ENCODE measurements at regions not wholly inside any gene's neighbourhood (a gene's known extent, or its start where the extent isn't known, plus 50 kb on each side); places are given as distances from the start of the nearest gene placed in this dataset.

DNA sequence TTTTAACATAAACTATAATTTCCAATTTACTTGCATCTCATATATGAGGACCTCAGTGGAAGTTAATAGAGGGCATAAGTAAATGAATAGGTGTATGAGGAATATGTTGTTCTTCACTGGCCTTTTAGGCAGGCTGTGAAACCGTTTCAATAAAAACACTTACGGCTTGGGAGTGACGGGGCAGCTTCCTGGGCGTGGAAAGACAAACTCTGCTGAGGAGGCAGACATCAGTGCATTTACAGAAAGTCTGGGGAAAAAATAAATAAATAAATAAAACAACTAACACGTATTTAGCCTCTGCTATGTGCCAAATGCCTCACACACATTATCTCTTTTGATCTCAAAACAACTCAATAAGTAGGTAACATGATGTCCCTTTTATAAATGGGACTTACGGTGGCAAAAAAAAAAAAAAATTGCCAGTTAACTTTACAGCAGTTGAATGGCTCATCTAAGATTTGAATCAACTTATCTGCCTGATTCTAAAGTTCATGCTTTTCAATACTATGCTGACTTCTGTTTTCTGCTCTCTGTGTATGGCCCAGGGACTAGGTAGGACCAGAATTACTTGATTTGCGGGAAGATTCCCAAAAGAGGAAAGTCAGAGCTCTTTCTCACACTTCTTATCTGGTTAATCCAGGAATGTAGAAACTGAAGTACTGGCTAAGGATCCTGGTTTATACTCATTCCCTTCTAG, 77.5 kb upstream of the LRATD1 start:
- DNase-seq (ENCODE audit: low read depth) = no peak
- TF ChIP-seq, protein P1, sequence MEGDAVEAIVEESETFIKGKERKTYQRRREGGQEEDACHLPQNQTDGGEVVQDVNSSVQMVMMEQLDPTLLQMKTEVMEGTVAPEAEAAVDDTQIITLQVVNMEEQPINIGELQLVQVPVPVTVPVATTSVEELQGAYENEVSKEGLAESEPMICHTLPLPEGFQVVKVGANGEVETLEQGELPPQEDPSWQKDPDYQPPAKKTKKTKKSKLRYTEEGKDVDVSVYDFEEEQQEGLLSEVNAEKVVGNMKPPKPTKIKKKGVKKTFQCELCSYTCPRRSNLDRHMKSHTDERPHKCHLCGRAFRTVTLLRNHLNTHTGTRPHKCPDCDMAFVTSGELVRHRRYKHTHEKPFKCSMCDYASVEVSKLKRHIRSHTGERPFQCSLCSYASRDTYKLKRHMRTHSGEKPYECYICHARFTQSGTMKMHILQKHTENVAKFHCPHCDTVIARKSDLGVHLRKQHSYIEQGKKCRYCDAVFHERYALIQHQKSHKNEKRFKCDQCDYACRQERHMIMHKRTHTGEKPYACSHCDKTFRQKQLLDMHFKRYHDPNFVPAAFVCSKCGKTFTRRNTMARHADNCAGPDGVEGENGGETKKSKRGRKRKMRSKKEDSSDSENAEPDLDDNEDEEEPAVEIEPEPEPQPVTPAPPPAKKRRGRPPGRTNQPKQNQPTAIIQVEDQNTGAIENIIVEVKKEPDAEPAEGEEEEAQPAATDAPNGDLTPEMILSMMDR (IDR thresholded peaks at IDR 0.05; ENCODE audit: low read length, missing control alignments) = no peak
- H3K4me3 ChIP-seq (replicated peaks; ENCODE audit: low read depth, low read length) = no peak overlapping the region

DNA sequence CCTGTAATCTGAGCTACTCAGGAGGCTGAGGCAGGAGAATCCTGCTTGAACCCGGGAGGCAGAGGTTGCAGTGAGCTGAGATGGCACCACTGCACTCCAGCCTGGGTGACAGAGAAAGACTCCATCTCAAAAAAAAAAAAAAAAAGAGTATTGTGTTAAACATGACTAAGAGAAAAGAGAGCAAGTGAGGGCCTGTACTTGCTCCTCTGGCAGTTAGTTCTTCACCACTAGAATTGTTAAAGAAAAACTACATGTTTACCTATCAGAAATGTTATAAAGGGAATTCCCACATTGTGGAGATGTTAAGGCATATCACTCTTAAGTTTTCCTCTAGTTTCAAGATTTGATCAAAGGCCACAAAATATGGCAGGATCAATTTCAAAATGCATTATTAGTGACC, 75.4 kb upstream of the LRATD1 start:
- no peak for DNase-seq (ENCODE audit: low read depth)
- TF ChIP-seq, protein P1 (IDR thresholded peaks at IDR 0.05; ENCODE audit: low read length, missing control alignments) = no peak
- H3K4me3 ChIP-seq (replicated peaks; ENCODE audit: low read depth, low read length) = no peak overlapping the region

DNA sequence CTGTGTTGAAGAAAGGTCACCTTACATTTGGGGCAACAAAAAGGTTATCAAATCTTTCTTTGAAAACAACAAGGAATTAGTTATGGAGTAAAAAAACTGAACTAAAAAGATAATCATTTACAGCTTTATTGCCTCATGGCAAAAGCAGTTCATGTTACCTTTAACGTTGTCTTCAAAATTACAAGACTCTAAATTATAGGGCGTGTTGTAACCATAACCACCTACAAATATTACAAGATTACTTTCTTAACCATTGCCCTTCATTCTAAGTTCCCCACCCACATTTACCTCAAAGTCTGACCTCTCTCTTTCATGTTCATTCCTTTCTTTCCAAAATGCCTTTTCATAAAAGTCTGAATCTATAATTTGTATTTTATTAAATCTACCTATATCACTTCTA, 74.6 kb upstream of the LRATD1 start:
- TF ChIP-seq, protein P1 (IDR thresholded peaks at IDR 0.05; ENCODE audit: low read length, missing control alignments) = no peak
- no peak overlapping the region for H3K4me3 ChIP-seq (replicated peaks; ENCODE audit: low read depth, low read length)
- no peak for DNase-seq (ENCODE audit: low read depth)

DNA sequence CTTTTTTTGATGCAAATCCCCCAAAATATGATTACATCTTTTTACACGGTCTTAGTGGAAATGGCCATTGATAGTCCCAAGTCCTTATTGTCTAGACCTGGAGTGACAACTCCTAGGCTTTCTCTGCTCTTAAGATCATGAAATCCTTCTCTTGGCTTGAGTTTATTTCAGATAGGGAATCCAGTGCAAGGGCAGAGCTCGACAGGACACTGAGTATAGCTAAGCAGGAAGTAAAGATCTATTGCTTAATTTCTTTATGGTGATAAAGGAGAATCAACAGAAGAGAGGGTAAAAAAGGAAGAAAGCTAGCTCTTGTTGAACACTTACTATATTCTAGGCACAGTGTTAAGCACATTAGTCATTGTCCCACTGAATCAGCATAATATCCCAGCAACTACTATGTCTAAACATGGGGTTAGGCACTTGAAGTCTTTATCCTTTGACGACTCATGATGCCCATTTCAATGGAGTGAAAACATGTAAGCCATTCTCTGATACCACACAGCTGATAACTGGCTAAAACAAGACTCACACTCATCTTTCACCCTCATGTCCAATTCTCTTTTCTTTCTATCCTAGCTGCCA, 74.1 kb upstream of the LRATD1 start:
- TF ChIP-seq, protein P1 (IDR thresholded peaks at IDR 0.05; ENCODE audit: low read length, missing control alignments) = no peak

DNA sequence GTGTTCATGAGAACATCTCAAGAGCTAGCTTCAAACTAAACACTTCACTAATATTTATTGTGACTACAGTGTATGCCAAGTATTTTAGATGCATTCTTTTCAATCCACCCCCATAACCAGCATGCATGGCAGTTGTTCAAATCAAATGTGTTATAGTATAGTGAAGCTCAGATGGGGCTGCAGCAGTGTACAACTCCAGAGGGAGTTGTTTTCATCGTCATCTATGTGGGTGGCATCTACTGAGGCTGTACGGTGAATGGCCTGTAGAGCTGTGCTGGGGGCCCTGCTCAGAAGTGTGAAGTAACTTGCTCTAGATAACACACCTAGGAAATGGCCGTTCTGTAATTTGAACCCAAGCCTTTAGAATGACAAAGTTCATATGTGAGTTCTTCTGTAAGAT, 71.8 kb upstream of the LRATD1 start:
- TF ChIP-seq, protein P1 (IDR thresholded peaks at IDR 0.05; ENCODE audit: low read length, missing control alignments) = no peak
- no peak overlapping the region for H3K4me3 ChIP-seq (replicated peaks; ENCODE audit: low read depth, low read length)
- DNase-seq (ENCODE audit: low read depth) = no peak

More for the DNA sequence above, 74.1 kb upstream of the LRATD1 start:
- DNase-seq (ENCODE audit: low read depth) = no peak
- no peak overlapping the region for H3K4me3 ChIP-seq (replicated peaks; ENCODE audit: low read depth, low read length)

DNA sequence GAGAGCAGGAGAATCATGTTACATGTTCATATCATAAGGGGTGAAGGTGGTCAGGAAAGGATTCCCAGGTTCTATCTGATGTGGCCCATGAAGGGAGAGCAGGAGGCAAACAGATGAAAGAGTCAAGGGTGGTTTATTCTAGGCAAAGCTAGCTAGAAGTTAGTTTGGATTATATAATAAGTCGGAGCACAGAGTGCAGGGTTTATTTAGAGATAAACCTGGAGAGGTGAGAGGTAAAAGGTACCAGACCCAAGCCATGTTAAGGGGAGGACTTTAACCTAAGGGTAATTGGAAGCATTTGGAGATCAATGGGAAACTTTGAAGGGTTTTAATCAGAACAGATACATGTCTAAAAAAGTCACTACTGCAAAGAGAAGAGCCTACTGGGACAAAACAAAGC, 69.2 kb upstream of the LRATD1 start:
- no peak overlapping the region for H3K4me3 ChIP-seq (replicated peaks; ENCODE audit: low read depth, low read length)
- no peak for DNase-seq (ENCODE audit: low read depth)
- TF ChIP-seq, protein P1 (IDR thresholded peaks at IDR 0.05; ENCODE audit: low read length, missing control alignments) = no peak

DNA sequence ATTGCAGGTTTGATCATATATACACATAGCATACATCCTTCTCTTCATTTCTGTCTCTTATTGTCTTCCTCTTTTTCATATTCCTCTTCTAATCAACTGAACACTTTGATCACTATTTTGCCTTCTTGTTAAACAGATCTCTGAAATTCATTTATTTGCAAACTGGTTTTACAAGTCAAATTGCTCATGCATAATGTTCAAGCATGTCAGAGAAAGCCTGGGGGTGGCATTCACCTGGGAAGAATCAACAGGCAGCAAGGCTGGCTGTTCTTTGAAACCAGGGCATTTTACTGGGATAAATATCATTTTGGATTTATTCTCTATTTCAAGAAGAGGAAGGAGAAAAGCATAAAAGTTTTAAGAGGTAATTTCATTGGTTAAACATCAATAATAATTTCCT, 66.9 kb upstream of the LRATD1 start:
- TF ChIP-seq, protein P1 (IDR thresholded peaks at IDR 0.05; ENCODE audit: low read length, missing control alignments) = no peak
- no peak for DNase-seq (ENCODE audit: low read depth)
- H3K4me3 ChIP-seq (replicated peaks; ENCODE audit: low read depth, low read length) = no peak overlapping the region
